ENCODE measurements at regions not wholly inside any gene's neighbourhood (a gene's known extent, or its start where the extent isn't known, plus 50 kb on each side); places are given as distances from the start of the nearest gene placed in this dataset.

DNA sequence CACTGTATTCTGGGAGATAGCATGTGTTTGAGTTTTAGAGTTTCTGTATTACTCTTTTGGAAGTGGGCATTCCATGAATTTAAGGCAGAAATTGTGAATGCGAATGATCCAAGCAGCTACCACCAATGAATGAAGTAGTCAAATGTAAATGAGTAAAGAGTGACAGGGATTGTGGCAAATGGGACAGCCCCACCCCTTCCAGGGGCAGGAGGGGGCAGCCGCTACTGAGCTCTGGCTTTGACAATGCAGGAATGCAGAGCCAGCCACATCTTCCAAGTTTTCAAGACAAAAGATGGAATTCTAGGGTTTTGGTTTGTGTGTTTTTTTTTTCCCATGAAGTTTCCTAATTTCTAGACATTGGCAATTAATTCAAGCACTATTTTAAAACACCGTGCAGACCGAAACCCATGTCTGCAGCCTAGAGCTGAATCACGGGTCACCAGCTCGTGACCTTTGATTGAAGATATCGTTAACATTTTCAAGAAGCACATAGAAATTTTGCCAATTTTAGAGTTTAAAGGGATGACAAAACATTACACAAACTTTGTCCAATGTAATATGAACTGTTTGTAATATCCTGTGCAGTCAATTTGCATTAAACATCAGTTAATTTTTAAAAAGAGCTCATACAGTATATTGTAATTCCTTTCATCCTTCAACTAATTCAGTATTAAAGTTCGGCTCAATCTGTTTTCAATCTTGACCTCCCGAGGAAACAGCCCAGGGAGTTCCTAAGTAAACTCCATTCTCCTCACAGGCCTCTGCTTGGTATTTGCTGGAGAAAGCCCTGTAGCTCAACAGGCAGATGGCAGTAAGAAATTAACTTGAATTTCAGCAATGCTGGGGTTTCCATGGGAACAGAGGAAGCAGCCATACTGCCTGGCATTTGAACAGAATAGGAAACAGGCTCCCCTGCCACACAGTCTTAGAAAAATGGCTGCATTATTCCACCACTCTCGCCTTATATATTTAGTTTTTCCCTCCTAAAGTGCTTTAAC, 83.4 kb downstream of the UCHL1 start:
- no TSS peak for BruUV-seq (replicated peaks)
- intact Hi-C loops (cut with micrococcal nuclease), result no loop called here
- H3K36me3 Mint-ChIP-seq (ENCODE audit: insufficient read depth, unreplicated experiment), result no peaks in the 10 kb centered on the region
- ChIA-PET CTCF (interaction anchor here (0.6 to 0.7 kb wide), 2 partner anchors 430 to 443 kb away, joined by 4 to 7 read pairs; no protein-coding TSS in a partner anchor), POLR2A (interaction anchor here (0.7 to 1.1 kb wide), 2 partner anchors 13 to 17 kb away, joined by 4 read pairs; no protein-coding TSS in a partner anchor)
- no peak overlapping the region for H3K27ac Mint-ChIP-seq (ENCODE audit: low read depth, unreplicated experiment)
- H3K4me3 Mint-ChIP-seq (ENCODE audit: unreplicated experiment), result no peak overlapping the region
- H3K27me3 Mint-ChIP-seq (ENCODE audit: insufficient read depth, unreplicated experiment), result no peaks in the 10 kb centered on the region
- H3K4me1 Mint-ChIP-seq (ENCODE audit: insufficient read depth, unreplicated experiment), result no peaks in the 10 kb centered on the region
- DNase-seq (ENCODE audit: unreplicated experiment), result no peak
- no peak for TF ChIP-seq CTCF (IDR thresholded peaks at IDR 0.05; ENCODE audit: unreplicated experiment)
- H3K9me3 Mint-ChIP-seq (ENCODE audit: unreplicated experiment), result no peaks in the 10 kb centered on the region

DNA sequence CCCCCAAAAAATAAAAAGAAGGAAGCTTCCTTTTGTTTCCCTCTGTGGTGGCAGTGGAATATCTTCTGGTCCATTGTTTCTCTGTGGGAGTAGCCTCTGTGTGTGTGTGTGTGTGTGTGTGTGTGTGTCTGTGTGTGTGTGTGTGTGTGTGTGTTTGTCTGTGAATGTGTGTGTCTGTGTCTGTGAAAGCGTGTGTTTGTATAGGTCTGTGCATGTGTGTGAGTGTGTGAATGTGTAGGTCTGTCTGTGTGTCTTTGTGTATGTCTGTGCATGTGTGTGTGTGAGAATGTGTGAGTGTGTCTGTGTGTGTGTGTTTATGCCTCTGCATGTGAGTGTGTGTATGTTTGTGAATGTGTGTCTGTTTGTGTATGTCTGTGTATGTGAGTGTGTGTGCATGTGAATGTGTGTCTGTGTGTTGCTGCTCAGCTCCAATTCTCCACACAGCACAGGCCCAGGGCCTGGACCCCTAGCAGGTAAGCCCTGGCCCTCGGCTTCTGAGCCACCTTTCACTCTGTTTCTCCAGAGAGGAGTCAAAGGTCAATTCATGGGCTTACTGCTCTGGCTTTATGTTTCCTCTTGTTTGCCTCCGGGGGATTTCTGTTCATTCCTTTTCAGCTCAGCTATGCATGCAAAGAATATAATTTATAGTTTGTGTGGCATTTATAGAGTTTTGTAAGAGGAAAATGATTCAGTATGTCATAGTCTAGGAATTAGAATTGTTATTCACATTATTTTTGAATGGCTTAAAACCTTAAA, 89.8 kb downstream of the UCHL1 start:
- no peak overlapping the region for H3K27ac Mint-ChIP-seq (ENCODE audit: low read depth, unreplicated experiment)
- no peaks in the 10 kb centered on the region for H3K27me3 Mint-ChIP-seq (ENCODE audit: insufficient read depth, unreplicated experiment)
- H3K4me1 Mint-ChIP-seq (ENCODE audit: insufficient read depth, unreplicated experiment), result no peaks in the 10 kb centered on the region
- H3K9me3 Mint-ChIP-seq (ENCODE audit: unreplicated experiment), result peaks cover 7% of the 10 kb centered on the region
- no peak overlapping the region for H3K4me3 Mint-ChIP-seq (ENCODE audit: unreplicated experiment)
- DNase-seq (ENCODE audit: unreplicated experiment), result no peak
- CTCF ChIA-PET, result interaction anchor here (0.7 to 1.0 kb wide), 3 partner anchors 53 to 541 kb away, joined by 3 to 5 read pairs (median 4); no protein-coding TSS in a partner anchor
- POLR2A ChIA-PET, result interaction anchor here (1.7 kb wide), 1 partner anchor 27 kb away, joined by 4 read pairs; no protein-coding TSS in a partner anchor
- intact Hi-C loops (cut with micrococcal nuclease), result no loop called here
- TF ChIP-seq CTCF (IDR thresholded peaks at IDR 0.05; ENCODE audit: unreplicated experiment), result no peak
- H3K36me3 Mint-ChIP-seq (ENCODE audit: insufficient read depth, unreplicated experiment), result no peaks in the 10 kb centered on the region
- no TSS peak for BruUV-seq (replicated peaks)

- Mint-ChIP-seq H3K4me3 (ENCODE audit: unreplicated experiment) (no peak overlapping the region), H3K27ac (ENCODE audit: low read depth, unreplicated experiment) (no peak overlapping the region), H3K27me3 (ENCODE audit: insufficient read depth, unreplicated experiment) (no peaks in the 10 kb centered on the region), H3K9me3 (ENCODE audit: unreplicated experiment) (peaks cover 7% of the 10 kb centered on the region), H3K4me1 (ENCODE audit: insufficient read depth, unreplicated experiment) (no peaks in the 10 kb centered on the region), H3K36me3 (ENCODE audit: insufficient read depth, unreplicated experiment) (no peaks in the 10 kb centered on the region)
- BruUV-seq (replicated peaks), result no TSS peak
- no peak for TF ChIP-seq CTCF (IDR thresholded peaks at IDR 0.05; ENCODE audit: unreplicated experiment)
- intact Hi-C loops (cut with micrococcal nuclease), result no loop called here
- DNase-seq (ENCODE audit: unreplicated experiment), result no peak
- ChIA-PET POLR2A (no interaction called here), CTCF (no interaction called here)
Observed at GRCh38 chr4:41349021-41349420, 92.3 kb downstream of the UCHL1 start.

All from MCF 10A (cell line).